GM12878 (cell line): ENCODE measurements at regions not wholly inside any gene's neighbourhood (a gene's known extent, or its start where the extent isn't known, plus 50 kb on each side); places are given as distances from the start of the nearest gene placed in this dataset.

Experiments used
- ASH2L ChIP-seq: fragments of 300-600, 200-600 bp; sonication (generic); IDR thresholded peaks from 2 replicates; pipeline ENCODE4 v1.6.1; 2017; ENCODE audit warnings: low read depth, mild to moderate bottlenecking, borderline replicate concordance
- CBFB ChIP-seq: IDR thresholded peaks from 2 replicates; pipeline ENCODE4 v1.6.1; 2016; ENCODE audit warnings: antibody characterized with exemption, low read depth
- CHD4 ChIP-seq: fragments of 200-600 bp; sonication (generic); IDR thresholded peaks from 2 replicates; pipeline ENCODE4 v1.6.1; 2016; ENCODE audit warnings: mild to moderate bottlenecking
- EZH2 ChIP-seq: IDR thresholded peaks from 2 replicates; pipeline ENCODE4 v1.6.1; 2012; ENCODE audit warnings: low read depth, mild to moderate bottlenecking, control low read depth, inconsistent platforms, low read length, borderline replicate concordance; ENCODE audit not compliant: control insufficient read depth
- MEF2B ChIP-seq: fragments of 450-650 bp; IDR thresholded peaks from 2 replicates; pipeline ENCODE4 v1.6.1; 2018; ENCODE audit warnings: mild to moderate bottlenecking, moderate library complexity; ENCODE audit not compliant: partially characterized antibody, poor library complexity, severe bottlenecking
- MYC ChIP-seq: IDR thresholded peaks from 2 replicates; pipeline ENCODE4 v1.6.1; 2011; ENCODE audit warnings: mild to moderate bottlenecking, low read length, moderate library complexity, inconsistent platforms; ENCODE audit not compliant: insufficient read depth, insufficient replicate concordance, insufficient read length, severe bottlenecking
- NFYB ChIP-seq: IDR thresholded peaks from 2 replicates; pipeline ENCODE4 v1.6.1; 2011; ENCODE audit warnings: low read depth, mild to moderate bottlenecking, low read length, improper control_type of control experiment, moderate library complexity; ENCODE audit not compliant: insufficient read depth
- PAX8 ChIP-seq: fragments of 450-650 bp; IDR thresholded peaks from 2 replicates; pipeline ENCODE4 v1.6.1; 2017; ENCODE audit warnings: mild to moderate bottlenecking, moderate library complexity
- PML ChIP-seq: IDR thresholded peaks from 2 replicates; pipeline ENCODE4 v1.6.1; 2012; ENCODE audit warnings: low read length, inconsistent platforms
- SMARCA5 ChIP-seq: fragments of 450-650 bp; IDR thresholded peaks from 2 replicates; pipeline ENCODE4 v1.6.1; 2017; ENCODE audit warnings: mild to moderate bottlenecking
- SMC3 ChIP-seq: IDR thresholded peaks from 2 replicates; pipeline ENCODE4 v1.6.1; 2011; ENCODE audit warnings: low read length, improper control_type of control experiment, borderline replicate concordance
- ZBED1 ChIP-seq: IDR thresholded peaks from 2 replicates; pipeline ENCODE4 v1.6.1; 2016; ENCODE audit warnings: borderline replicate concordance
- ZNF622 ChIP-seq: fragments of 450-650 bp; IDR thresholded peaks from 2 replicates; pipeline ENCODE4 v1.6.1; 2017; ENCODE audit warnings: mild to moderate bottlenecking, inconsistent platforms
- TF ChIP-seq, protein P1 (sequence below): fragments of 450-650 bp; IDR thresholded peaks from 2 replicates; pipeline ENCODE4 v1.6.1; 2017; ENCODE audit warnings: mild to moderate bottlenecking, low read depth, inconsistent platforms; ENCODE audit not compliant: poor library complexity, severe bottlenecking
- TF ChIP-seq, protein P2 (sequence below): fragments of 450-650 bp; IDR thresholded peaks from 2 replicates; pipeline ENCODE4 v1.6.1; 2017; ENCODE audit warnings: low read depth, mild to moderate bottlenecking, moderate library complexity
- TF ChIP-seq, protein P3 (sequence below): IDR thresholded peaks from 2 replicates; pipeline ENCODE4 v1.6.1; 2012; ENCODE audit warnings: low read length, inconsistent platforms
- TF ChIP-seq, protein P4 (sequence below): IDR thresholded peaks from 2 replicates; pipeline ENCODE4 v1.6.1; 2011; ENCODE audit warnings: borderline replicate concordance, low read depth, mild to moderate bottlenecking, moderate library complexity, low read length; ENCODE audit not compliant: insufficient read depth, poor library complexity, severe bottlenecking
- TF ChIP-seq, protein P5 (sequence below): fragments of 150-350 bp; IDR thresholded peaks from 2 replicates; pipeline ENCODE4 v1.6.1; 2014; ENCODE audit warnings: mild to moderate bottlenecking, low read depth, low read length
- TF ChIP-seq, protein P6 (sequence below): fragments of 450-650 bp; IDR thresholded peaks from 2 replicates; pipeline ENCODE4 v1.6.1; 2018; ENCODE audit warnings: mild to moderate bottlenecking, low read depth, moderate library complexity; ENCODE audit not compliant: partially characterized antibody

DNA sequence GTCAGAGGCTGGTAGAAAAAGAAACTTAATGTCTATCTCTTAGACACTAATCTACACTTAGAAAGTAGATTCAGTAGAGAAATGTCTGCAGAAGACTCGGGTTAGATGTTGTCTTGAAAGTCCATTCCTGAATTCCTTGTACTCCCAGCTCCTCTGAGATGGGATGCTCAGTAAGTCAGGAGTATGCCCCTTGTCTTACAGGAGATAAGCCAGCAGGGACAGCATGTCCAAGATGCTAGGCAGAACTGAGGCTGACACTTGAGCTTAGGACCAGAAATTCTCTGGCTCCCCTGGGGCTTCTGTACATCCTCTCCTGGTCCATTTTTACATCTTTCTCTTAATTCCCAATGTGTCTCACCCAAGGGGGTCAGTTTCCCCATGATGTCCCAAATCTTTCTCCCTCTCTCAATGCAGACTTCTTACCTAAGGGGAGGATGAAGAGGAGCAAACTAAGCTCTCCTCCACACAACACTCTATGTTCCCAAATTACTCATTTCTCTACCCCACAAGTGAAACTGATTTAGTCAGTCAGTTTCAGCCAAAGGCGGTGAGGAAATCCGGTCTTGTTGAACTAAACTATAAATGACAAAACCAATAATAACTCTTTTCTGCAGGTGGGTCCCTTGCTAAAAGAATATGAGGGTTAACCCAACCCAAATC, 558.2 kb upstream of the DIPK2B start (continued):
- TF ChIP-seq ZNF622 (no peak), SMC3 (no peak), EZH2 (no peak), ZBED1 (peak; percentile 87; the same call in 1 of the 2 replicates), ASH2L (no peak), PML (peak; percentile 48; the same call in 1 of the 2 replicates), MYC (no peak), NFYB (no peak), SMARCA5 (no peak), PAX8 (no peak), CHD4 (no peak), CBFB (peak; percentile 75), MEF2B (peak; percentile 60)
- TF ChIP-seq, protein P1, sequence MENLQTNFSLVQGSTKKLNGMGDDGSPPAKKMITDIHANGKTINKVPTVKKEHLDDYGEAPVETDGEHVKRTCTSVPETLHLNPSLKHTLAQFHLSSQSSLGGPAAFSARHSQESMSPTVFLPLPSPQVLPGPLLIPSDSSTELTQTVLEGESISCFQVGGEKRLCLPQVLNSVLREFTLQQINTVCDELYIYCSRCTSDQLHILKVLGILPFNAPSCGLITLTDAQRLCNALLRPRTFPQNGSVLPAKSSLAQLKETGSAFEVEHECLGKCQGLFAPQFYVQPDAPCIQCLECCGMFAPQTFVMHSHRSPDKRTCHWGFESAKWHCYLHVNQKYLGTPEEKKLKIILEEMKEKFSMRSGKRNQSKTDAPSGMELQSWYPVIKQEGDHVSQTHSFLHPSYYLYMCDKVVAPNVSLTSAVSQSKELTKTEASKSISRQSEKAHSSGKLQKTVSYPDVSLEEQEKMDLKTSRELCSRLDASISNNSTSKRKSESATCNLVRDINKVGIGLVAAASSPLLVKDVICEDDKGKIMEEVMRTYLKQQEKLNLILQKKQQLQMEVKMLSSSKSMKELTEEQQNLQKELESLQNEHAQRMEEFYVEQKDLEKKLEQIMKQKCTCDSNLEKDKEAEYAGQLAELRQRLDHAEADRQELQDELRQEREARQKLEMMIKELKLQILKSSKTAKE, result peak; percentile 80
- TF ChIP-seq, protein P2, sequence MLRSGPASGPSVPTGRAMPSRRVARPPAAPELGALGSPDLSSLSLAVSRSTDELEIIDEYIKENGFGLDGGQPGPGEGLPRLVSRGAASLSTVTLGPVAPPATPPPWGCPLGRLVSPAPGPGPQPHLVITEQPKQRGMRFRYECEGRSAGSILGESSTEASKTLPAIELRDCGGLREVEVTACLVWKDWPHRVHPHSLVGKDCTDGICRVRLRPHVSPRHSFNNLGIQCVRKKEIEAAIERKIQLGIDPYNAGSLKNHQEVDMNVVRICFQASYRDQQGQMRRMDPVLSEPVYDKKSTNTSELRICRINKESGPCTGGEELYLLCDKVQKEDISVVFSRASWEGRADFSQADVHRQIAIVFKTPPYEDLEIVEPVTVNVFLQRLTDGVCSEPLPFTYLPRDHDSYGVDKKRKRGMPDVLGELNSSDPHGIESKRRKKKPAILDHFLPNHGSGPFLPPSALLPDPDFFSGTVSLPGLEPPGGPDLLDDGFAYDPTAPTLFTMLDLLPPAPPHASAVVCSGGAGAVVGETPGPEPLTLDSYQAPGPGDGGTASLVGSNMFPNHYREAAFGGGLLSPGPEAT, result peak; percentile 45
- TF ChIP-seq, protein P3, sequence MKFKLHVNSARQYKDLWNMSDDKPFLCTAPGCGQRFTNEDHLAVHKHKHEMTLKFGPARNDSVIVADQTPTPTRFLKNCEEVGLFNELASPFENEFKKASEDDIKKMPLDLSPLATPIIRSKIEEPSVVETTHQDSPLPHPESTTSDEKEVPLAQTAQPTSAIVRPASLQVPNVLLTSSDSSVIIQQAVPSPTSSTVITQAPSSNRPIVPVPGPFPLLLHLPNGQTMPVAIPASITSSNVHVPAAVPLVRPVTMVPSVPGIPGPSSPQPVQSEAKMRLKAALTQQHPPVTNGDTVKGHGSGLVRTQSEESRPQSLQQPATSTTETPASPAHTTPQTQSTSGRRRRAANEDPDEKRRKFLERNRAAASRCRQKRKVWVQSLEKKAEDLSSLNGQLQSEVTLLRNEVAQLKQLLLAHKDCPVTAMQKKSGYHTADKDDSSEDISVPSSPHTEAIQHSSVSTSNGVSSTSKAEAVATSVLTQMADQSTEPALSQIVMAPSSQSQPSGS, result peak; percentile 94
- TF ChIP-seq, protein P4, sequence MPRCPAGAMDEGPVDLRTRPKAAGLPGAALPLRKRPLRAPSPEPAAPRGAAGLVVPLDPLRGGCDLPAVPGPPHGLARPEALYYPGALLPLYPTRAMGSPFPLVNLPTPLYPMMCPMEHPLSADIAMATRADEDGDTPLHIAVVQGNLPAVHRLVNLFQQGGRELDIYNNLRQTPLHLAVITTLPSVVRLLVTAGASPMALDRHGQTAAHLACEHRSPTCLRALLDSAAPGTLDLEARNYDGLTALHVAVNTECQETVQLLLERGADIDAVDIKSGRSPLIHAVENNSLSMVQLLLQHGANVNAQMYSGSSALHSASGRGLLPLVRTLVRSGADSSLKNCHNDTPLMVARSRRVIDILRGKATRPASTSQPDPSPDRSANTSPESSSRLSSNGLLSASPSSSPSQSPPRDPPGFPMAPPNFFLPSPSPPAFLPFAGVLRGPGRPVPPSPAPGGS, result peak; percentile 93
- TF ChIP-seq, protein P5, sequence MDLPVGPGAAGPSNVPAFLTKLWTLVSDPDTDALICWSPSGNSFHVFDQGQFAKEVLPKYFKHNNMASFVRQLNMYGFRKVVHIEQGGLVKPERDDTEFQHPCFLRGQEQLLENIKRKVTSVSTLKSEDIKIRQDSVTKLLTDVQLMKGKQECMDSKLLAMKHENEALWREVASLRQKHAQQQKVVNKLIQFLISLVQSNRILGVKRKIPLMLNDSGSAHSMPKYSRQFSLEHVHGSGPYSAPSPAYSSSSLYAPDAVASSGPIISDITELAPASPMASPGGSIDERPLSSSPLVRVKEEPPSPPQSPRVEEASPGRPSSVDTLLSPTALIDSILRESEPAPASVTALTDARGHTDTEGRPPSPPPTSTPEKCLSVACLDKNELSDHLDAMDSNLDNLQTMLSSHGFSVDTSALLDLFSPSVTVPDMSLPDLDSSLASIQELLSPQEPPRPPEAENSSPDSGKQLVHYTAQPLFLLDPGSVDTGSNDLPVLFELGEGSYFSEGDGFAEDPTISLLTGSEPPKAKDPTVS, result no peak
- TF ChIP-seq, protein P6, sequence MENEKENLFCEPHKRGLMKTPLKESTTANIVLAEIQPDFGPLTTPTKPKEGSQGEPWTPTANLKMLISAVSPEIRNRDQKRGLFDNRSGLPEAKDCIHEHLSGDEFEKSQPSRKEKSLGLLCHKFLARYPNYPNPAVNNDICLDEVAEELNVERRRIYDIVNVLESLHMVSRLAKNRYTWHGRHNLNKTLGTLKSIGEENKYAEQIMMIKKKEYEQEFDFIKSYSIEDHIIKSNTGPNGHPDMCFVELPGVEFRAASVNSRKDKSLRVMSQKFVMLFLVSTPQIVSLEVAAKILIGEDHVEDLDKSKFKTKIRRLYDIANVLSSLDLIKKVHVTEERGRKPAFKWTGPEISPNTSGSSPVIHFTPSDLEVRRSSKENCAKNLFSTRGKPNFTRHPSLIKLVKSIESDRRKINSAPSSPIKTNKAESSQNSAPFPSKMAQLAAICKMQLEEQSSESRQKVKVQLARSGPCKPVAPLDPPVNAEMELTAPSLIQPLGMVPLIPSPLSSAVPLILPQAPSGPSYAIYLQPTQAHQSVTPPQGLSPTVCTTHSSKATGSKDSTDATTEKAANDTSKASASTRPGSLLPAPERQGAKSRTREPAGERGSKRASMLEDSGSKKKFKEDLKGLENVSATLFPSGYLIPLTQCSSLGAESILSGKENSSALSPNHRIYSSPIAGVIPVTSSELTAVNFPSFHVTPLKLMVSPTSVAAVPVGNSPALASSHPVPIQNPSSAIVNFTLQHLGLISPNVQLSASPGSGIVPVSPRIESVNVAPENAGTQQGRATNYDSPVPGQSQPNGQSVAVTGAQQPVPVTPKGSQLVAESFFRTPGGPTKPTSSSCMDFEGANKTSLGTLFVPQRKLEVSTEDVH, result no peak
